ENCODE measurements at regions not wholly inside any gene's neighbourhood (a gene's known extent, or its start where the extent isn't known, plus 50 kb on each side); places are given as distances from the start of the nearest gene placed in this dataset.
A peak's percentile ranks its signal among the peaks of the same experiment; 100 is the strongest.
"Not testable (repeated sequence)": the region's sequence is repeated elsewhere in the genome, so short reads cannot be mapped to it uniquely, and the experiment has no call there.

- DNase-seq = not testable (repeated sequence)
These were observed 238.9 kb downstream of the TMEM121 start for GRCh38 chr14:105765072-105765825.

- DNase-seq = no peak
These were observed 239.7 kb downstream of the TMEM121 start for GRCh38 chr14:105765893-105766614.

GRCh38 chr14:105767315-105767714 lies 240.9 kb downstream of the TMEM121 start:
- no peak for DNase-seq

GRCh38 chr14:105768039-105768438 lies 241.7 kb downstream of the TMEM121 start:
- not testable (repeated sequence) for DNase-seq

GRCh38 chr14:105769061-105769730 lies 242.8 kb downstream of the TMEM121 start:
- not testable (repeated sequence) for DNase-seq

GRCh38 chr14:105770619-105771216 lies 244.3 kb downstream of the TMEM121 start:
- not testable (repeated sequence) for DNase-seq

- DNase-seq = not testable (repeated sequence)
These were observed 245.2 kb downstream of the TMEM121 start for GRCh38 chr14:105771261-105772226.

- DNase-seq = not testable (repeated sequence)
These were observed 246.4 kb downstream of the TMEM121 start for GRCh38 chr14:105772710-105773250.

GRCh38 chr14:105773584-105773983 lies 247.2 kb downstream of the TMEM121 start:
- DNase-seq = no peak

- DNase-seq = no peak
These were observed 247.6 kb downstream of the TMEM121 start for GRCh38 chr14:105774001-105774400.

- DNase-seq = not testable (repeated sequence)
These were observed 248.4 kb downstream of the TMEM121 start for GRCh38 chr14:105774585-105775348.

GRCh38 chr14:105775349-105775923 lies 249.1 kb downstream of the TMEM121 start:
- not testable (repeated sequence) for DNase-seq

GRCh38 chr14:105776112-105776511 lies 249.7 kb downstream of the TMEM121 start:
- not testable (repeated sequence) for DNase-seq

GRCh38 chr14:105776924-105777323 lies 250.5 kb downstream of the TMEM121 start:
- DNase-seq = no peak

- DNase-seq = no peak
These were observed 257.3 kb downstream of the TMEM121 start for GRCh38 chr14:105783707-105784106.

GRCh38 chr14:105793836-105794235 lies 267.5 kb downstream of the TMEM121 start:
- no peak for DNase-seq

- DNase-seq = no peak
These were observed 271.2 kb downstream of the TMEM121 start for GRCh38 chr14:105797546-105797945.

- no peak for DNase-seq
These were observed 279.3 kb downstream of the TMEM121 start for GRCh38 chr14:105805701-105806100.

GRCh38 chr14:105806568-105806967 lies 280.2 kb downstream of the TMEM121 start:
- DNase-seq = no peak

GRCh38 chr14:105817971-105818711 lies 291.8 kb downstream of the TMEM121 start:
- DNase-seq = peak in 1 of 2 donors; percentile 87

Data from CD4-positive, alpha-beta T cell treated with Interleukin-1 beta for 1 hour (primary cell).